Karpas-422 (cell line): ENCODE measurements at regions not wholly inside any gene's neighbourhood (a gene's known extent, or its start where the extent isn't known, plus 50 kb on each side); places are given as distances from the start of the nearest gene placed in this dataset.
"Not testable (repeated sequence)": the region's sequence is repeated elsewhere in the genome, so short reads cannot be mapped to it uniquely, and the experiment has no call there.

Source experiments
- DNase-seq: peaks from one replicate; pipeline ENCODE4 v3.0.0-alpha.2; 2015
- H2AFZ ChIP-seq: fragments of 200-600 bp; sonication (generic); 2 replicates; pipeline ENCODE4 v1.6.1; 2014; ENCODE audit warnings: antibody characterized with exemption, low read length, mixed read lengths
- H3K27ac ChIP-seq: fragments of 200-600 bp; sonication (generic); 2 replicates; pipeline ENCODE4 v1.5.1; 2014; ENCODE audit warnings: mild to moderate bottlenecking, low read length, moderate library complexity
- H3K27me3 ChIP-seq: fragments of 200-600 bp; sonication (generic); 2 replicates; pipeline ENCODE4 v1.6.1; 2014; ENCODE audit warnings: low read length, mixed read lengths
- H3K36me3 ChIP-seq: fragments of 200-600 bp; sonication (generic); 2 replicates; pipeline ENCODE4 v1.6.1; 2014; ENCODE audit warnings: low read length, mixed read lengths; ENCODE audit not compliant: insufficient read depth
- H3K4me1 ChIP-seq: fragments of 200-600 bp; sonication (generic); 2 replicates; pipeline ENCODE4 v1.6.1; 2014; ENCODE audit warnings: mild to moderate bottlenecking, low read length, mixed read lengths
- H3K4me2 ChIP-seq: fragments of 200-600 bp; sonication (generic); 2 replicates; pipeline ENCODE4 v1.6.1; 2014; ENCODE audit warnings: low read length, low read depth, mild to moderate bottlenecking; ENCODE audit not compliant: poor library complexity, severe bottlenecking
- H3K4me3 ChIP-seq: fragments of 200-600 bp; sonication (generic); 2 replicates; pipeline ENCODE4 v1.5.1; 2014; ENCODE audit warnings: mild to moderate bottlenecking, antibody characterized with exemption, low read length, mixed read lengths
- H3K79me2 ChIP-seq: fragments of 200-600 bp; sonication (generic); 2 replicates; pipeline ENCODE4 v1.6.1; 2014; ENCODE audit warnings: mild to moderate bottlenecking, low read length, mixed read lengths
- H3K9ac ChIP-seq: fragments of 200-600 bp; sonication (generic); 2 replicates; pipeline ENCODE4 v1.6.0; 2014; ENCODE audit warnings: low read length
- H3K9me2 ChIP-seq: fragments of 200-600 bp; sonication (generic), shearing (Covaris generic); replicated peaks from 2 replicates; pipeline ENCODE4 v1.6.0; 2014; ENCODE audit warnings: mild to moderate bottlenecking, low read length, moderate library complexity; ENCODE audit not compliant: insufficient read depth
- H3K9me3 ChIP-seq: fragments of 300-700, 200-600 bp; sonication (generic); 2 replicates; pipeline ENCODE4 v1.6.1; 2014; ENCODE audit warnings: low read length, mixed read lengths
- H4K20me1 ChIP-seq: fragments of 200-600 bp; sonication (generic); 2 replicates; pipeline ENCODE4 v1.6.1; 2014; ENCODE audit warnings: mild to moderate bottlenecking, antibody characterized with exemption, low read length, low read depth; ENCODE audit not compliant: insufficient read depth

- H3K27me3 ChIP-seq = no peaks in the 10 kb centered on the region
- H3K36me3 ChIP-seq = no peaks in the 10 kb centered on the region
- no peaks in the 10 kb centered on the region for H3K79me2 ChIP-seq
- no peak overlapping the region for H3K4me2 ChIP-seq
- no peaks in the 10 kb centered on the region for H4K20me1 ChIP-seq
- no peak overlapping the region for H3K4me3 ChIP-seq
- H3K27ac ChIP-seq = no peak overlapping the region
- DNase-seq = no peak
- H3K4me1 ChIP-seq = no peaks in the 10 kb centered on the region
- H2AFZ ChIP-seq = no peak overlapping the region
- H3K9me2 ChIP-seq = no peaks in the 10 kb centered on the region
- no peaks in the 10 kb centered on the region for H3K9me3 ChIP-seq
- H3K9ac ChIP-seq = no peak overlapping the region
These were observed 67.5 kb upstream of the LCTL start for GRCh38 chr15:66633041-66633937.

- Histone ChIP-seq H3K79me2 (no peaks in the 10 kb centered on the region), H3K4me1 (no peaks in the 10 kb centered on the region), H3K9me3 (no peaks in the 10 kb centered on the region), H4K20me1 (no peaks in the 10 kb centered on the region), H2AFZ (no peak overlapping the region), H3K4me3 (no peak overlapping the region), H3K9me2 (no peaks in the 10 kb centered on the region), H3K27me3 (no peaks in the 10 kb centered on the region), H3K4me2 (no peak overlapping the region), H3K27ac (no peak overlapping the region), H3K36me3 (no peaks in the 10 kb centered on the region), H3K9ac (no peak overlapping the region)
- DNase-seq = no peak
These were observed 68.1 kb upstream of the LCTL start for GRCh38 chr15:66633938-66634250.

DNA sequence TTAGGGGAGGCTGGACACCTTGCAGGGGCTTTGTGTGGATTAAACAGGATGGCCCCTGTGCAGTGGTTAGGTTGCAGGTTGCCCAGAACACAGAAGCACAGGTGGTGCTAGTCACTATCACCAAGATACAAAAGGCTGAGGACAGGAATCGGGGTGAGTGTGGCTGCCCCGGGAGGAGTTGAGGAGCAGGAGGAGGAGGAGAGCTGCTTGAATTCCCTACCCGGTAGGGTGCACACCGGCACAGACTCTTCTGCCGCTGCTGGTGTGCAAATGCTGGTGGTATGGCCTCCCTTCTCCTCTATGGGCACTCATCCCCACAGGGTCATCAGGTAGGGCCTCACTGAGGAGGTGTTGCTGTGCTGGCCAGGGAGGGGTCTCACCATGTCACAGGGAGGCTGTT is 67.5 kb upstream of the SMAD6 start:
- Histone ChIP-seq H3K4me1 (no peaks in the 10 kb centered on the region), H3K27me3 (no peaks in the 10 kb centered on the region), H3K9me3 (no peaks in the 10 kb centered on the region), H3K9me2 (no peaks in the 10 kb centered on the region), H3K27ac (no peak overlapping the region), H3K9ac (no peak overlapping the region), H3K4me3 (no peak overlapping the region), H3K36me3 (no peaks in the 10 kb centered on the region), H2AFZ (no peak overlapping the region), H4K20me1 (no peaks in the 10 kb centered on the region), H3K79me2 (no peaks in the 10 kb centered on the region), H3K4me2 (no peak overlapping the region)
- no peak for DNase-seq

- no peaks in the 10 kb centered on the region for H3K9me2 ChIP-seq
These were observed 67.0 kb upstream of the SMAD6 start for GRCh38 chr15:66635006-66635405.

GRCh38 chr15:66635817-66636216 is 66.2 kb upstream of the SMAD6 start:
- no peak for DNase-seq
- H3K9me3 ChIP-seq = no peaks in the 10 kb centered on the region

More at GRCh38 chr15:66635006-66635405, 67.0 kb upstream of the SMAD6 start:
- H3K27ac ChIP-seq = no peak overlapping the region
- H3K36me3 ChIP-seq = no peaks in the 10 kb centered on the region
- H3K4me2 ChIP-seq = no peak overlapping the region
- H3K27me3 ChIP-seq = no peaks in the 10 kb centered on the region
- no peak overlapping the region for H2AFZ ChIP-seq
- no peak for DNase-seq
- H4K20me1 ChIP-seq = no peaks in the 10 kb centered on the region
- no peaks in the 10 kb centered on the region for H3K79me2 ChIP-seq
- no peaks in the 10 kb centered on the region for H3K9me3 ChIP-seq
- no peak overlapping the region for H3K4me3 ChIP-seq
- no peaks in the 10 kb centered on the region for H3K4me1 ChIP-seq
- H3K9ac ChIP-seq = no peak overlapping the region

GRCh38 chr15:66637044-66637443 is 65.0 kb upstream of the SMAD6 start:
- H3K9me3 ChIP-seq, H3K36me3 ChIP-seq, H3K79me2 ChIP-seq, H2AFZ ChIP-seq, H3K4me2 ChIP-seq, H3K9me2 ChIP-seq, H3K27me3 ChIP-seq, H3K9ac ChIP-seq, H3K27ac ChIP-seq, H4K20me1 ChIP-seq, DNase-seq, H3K4me1 ChIP-seq, H3K4me3 ChIP-seq: not testable (repeated sequence)

More at GRCh38 chr15:66635817-66636216, 66.2 kb upstream of the SMAD6 start:
- Histone ChIP-seq H3K4me1 (no peaks in the 10 kb centered on the region), H3K9me2 (no peaks in the 10 kb centered on the region), H3K27me3 (no peaks in the 10 kb centered on the region), H3K79me2 (no peaks in the 10 kb centered on the region), H4K20me1 (no peaks in the 10 kb centered on the region), H3K9ac (no peak overlapping the region), H2AFZ (no peak overlapping the region), H3K27ac (no peak overlapping the region), H3K4me3 (no peak overlapping the region), H3K36me3 (no peaks in the 10 kb centered on the region), H3K4me2 (no peak overlapping the region)

GRCh38 chr15:66638377-66638776 is 63.7 kb upstream of the SMAD6 start:
- H3K79me2 ChIP-seq = no peaks in the 10 kb centered on the region
- H4K20me1 ChIP-seq = no peaks in the 10 kb centered on the region
- H3K27me3 ChIP-seq = no peaks in the 10 kb centered on the region
- no peaks in the 10 kb centered on the region for H3K9me3 ChIP-seq
- no peak for DNase-seq
- no peaks in the 10 kb centered on the region for H3K9me2 ChIP-seq
- no peak overlapping the region for H3K4me3 ChIP-seq
- H3K27ac ChIP-seq = no peak overlapping the region
- H3K4me2 ChIP-seq = no peak overlapping the region
- H2AFZ ChIP-seq = no peak overlapping the region
- H3K36me3 ChIP-seq = no peaks in the 10 kb centered on the region
- no peak overlapping the region for H3K9ac ChIP-seq
- H3K4me1 ChIP-seq = no peaks in the 10 kb centered on the region

DNA sequence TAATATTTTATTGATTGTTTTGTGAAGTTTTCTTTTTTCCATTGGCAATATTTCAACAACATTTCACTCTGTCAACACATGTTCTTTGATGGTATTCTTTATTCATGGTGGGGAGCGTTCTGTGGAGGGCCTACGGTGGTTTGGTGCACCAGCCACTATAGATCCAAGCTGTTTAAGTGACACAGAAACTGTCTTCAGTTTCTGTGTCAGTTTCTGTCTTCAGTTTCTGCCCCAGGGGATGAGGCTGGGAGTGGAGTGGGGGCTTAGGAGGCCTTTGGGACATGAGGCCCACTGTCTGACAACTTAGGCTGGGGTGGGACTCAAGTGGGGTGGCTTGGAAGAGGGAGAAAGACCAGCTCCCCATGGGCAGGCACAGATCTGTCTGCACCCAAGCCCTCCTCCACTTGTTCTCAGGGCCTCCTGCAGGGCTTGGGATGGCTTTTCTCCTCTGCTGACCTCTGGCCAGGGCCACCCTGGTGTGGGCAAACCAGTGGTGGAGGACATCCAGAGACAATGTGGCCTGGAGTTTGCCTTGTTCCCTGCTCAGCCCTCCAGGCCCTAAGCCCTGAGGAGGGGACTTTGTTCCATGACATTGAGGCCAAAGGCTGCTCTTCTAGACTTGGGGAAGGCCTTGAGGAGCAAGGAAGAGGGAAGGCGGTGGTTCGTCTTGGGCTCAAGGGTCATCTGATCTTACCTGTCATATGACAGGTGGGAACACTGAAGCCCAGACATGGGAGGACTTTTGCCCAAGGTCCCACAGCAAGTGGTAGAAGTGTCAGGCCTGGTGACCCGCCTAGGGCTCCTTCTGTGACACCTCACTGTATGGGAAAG is 60.3 kb upstream of the SMAD6 start:
- no peak for DNase-seq
- no peaks in the 10 kb centered on the region for H4K20me1 ChIP-seq
- H3K9me2 ChIP-seq = no peaks in the 10 kb centered on the region
- H3K4me2 ChIP-seq = no peak overlapping the region
- H2AFZ ChIP-seq = no peak overlapping the region
- no peak overlapping the region for H3K9ac ChIP-seq
- no peaks in the 10 kb centered on the region for H3K36me3 ChIP-seq
- no peaks in the 10 kb centered on the region for H3K4me1 ChIP-seq
- H3K79me2 ChIP-seq = no peaks in the 10 kb centered on the region
- no peaks in the 10 kb centered on the region for H3K27me3 ChIP-seq
- no peaks in the 10 kb centered on the region for H3K9me3 ChIP-seq
- no peak overlapping the region for H3K27ac ChIP-seq
- no peak overlapping the region for H3K4me3 ChIP-seq
